CD14-positive monocyte (primary cell): ENCODE measurements at regions not wholly inside any gene's neighbourhood (a gene's known extent, or its start where the extent isn't known, plus 50 kb on each side); places are given as distances from the start of the nearest gene placed in this dataset.

Experiments used
- DNase-seq, 3 donors: peaks; one replicate each; pipeline ENCODE4 v3.0.0-alpha.2; 2011 to 2022
- H2AFZ ChIP-seq: 2 replicates; pipeline ENCODE4 v1.6.0; 2012; ENCODE audit warnings: mild to moderate bottlenecking, low read depth, low read length, inconsistent platforms; ENCODE audit not compliant: insufficient read depth, poor library complexity, severe bottlenecking
- H3K27ac ChIP-seq, 2 donors: 1 replicate in 1 of 2; 2 replicates in 1 of 2; pipeline ENCODE4 v1.5.1; 2012 to 2013; ENCODE audit warnings: low read length in 2 of 2, control low read depth in 1 of 2, inconsistent platforms in 1 of 2, low read depth in 1 of 2, mild to moderate bottlenecking in 1 of 2
- H3K27me3 ChIP-seq, 2 donors: one replicate each; pipeline versions ENCODE4 v1.6.0 to v1.6.1; 2011 to 2013; ENCODE audit warnings: low read length in 2 of 2; ENCODE audit not compliant: control insufficient read depth in 2 of 2, insufficient read depth in 2 of 2
- H3K36me3 ChIP-seq, 2 donors: replicated peaks in 1 of 2; 1 replicate in 1 of 2; 2 replicates in 1 of 2; pipeline versions ENCODE4 v1.5.1 to v1.6.1; 2012 to 2013; ENCODE audit warnings: low read length in 2 of 2, control low read depth in 1 of 2, inconsistent platforms in 1 of 2, mild to moderate bottlenecking in 1 of 2; ENCODE audit not compliant: insufficient read depth in 2 of 2, control insufficient read depth in 1 of 2
- H3K4me1 ChIP-seq, 2 donors: 1 replicate in 1 of 2; 2 replicates in 1 of 2; pipeline versions ENCODE4 v1.5.1 to v1.6.1; 2012 to 2013; ENCODE audit warnings: low read length in 2 of 2, control low read depth in 1 of 2, inconsistent platforms in 1 of 2, mild to moderate bottlenecking in 1 of 2, moderate library complexity in 1 of 2; ENCODE audit not compliant: insufficient read depth in 2 of 2, control insufficient read depth in 1 of 2
- H3K4me2 ChIP-seq: replicated peaks from 2 replicates; pipeline ENCODE3; 2012; ENCODE audit warnings: low read length, moderate library complexity, mild to moderate bottlenecking; ENCODE audit not compliant: poor library complexity, severe bottlenecking; ENCODE audit errors: extremely low read depth
- H3K4me3 ChIP-seq, 3 experiments: fragments of 200-600 bp in 1 of 3; sonication (generic) in 1 of 3; replicated peaks in 1 of 3; 1 replicate in 2 of 3; 2 replicates in 1 of 3; pipeline ENCODE4 v1.5.1; 2011 to 2013; ENCODE audit warnings: low read length in 3 of 3, mild to moderate bottlenecking in 3 of 3, control low read depth in 2 of 3, low read depth in 2 of 3, inconsistent platforms in 1 of 3, moderate library complexity in 1 of 3
- H3K79me2 ChIP-seq: 2 replicates; pipeline ENCODE4 v1.6.0; 2012; ENCODE audit warnings: mild to moderate bottlenecking, control low read depth, inconsistent platforms, low read length, moderate library complexity; ENCODE audit not compliant: insufficient read depth
- H3K9ac ChIP-seq: 2 replicates; pipeline ENCODE4 v1.6.0; 2017; ENCODE audit warnings: low read length, mild to moderate bottlenecking; ENCODE audit not compliant: insufficient read depth, poor library complexity, severe bottlenecking
- H3K9me3 ChIP-seq, 2 donors: replicated peaks in 1 of 2; 1 replicate in 1 of 2; 2 replicates in 1 of 2; pipeline versions ENCODE4 v1.5.1 to v1.6.1; 2012 to 2013; ENCODE audit warnings: low read length in 2 of 2, control low read depth in 1 of 2; ENCODE audit not compliant: control insufficient read depth in 1 of 2, insufficient read depth in 1 of 2
- H4K20me1 ChIP-seq: 2 replicates; pipeline ENCODE4 v1.6.0; 2012; ENCODE audit warnings: mild to moderate bottlenecking, low read length, control low read depth, moderate library complexity; ENCODE audit not compliant: insufficient read depth
- H3K27ac Mint-ChIP-seq, 7 donors: one replicate each; pipeline ENCODE4 v1.8.0; 2020; ENCODE audit warnings: mild to moderate bottlenecking in 7 of 7, mixed read lengths in 7 of 7, moderate library complexity in 6 of 7, inconsistent platforms in 2 of 7
- H3K27me3 Mint-ChIP-seq, 3 donors: one replicate each; pipeline ENCODE4 v1.8.0; 2021 to 2022; ENCODE audit warnings: low read depth in 3 of 3, mild to moderate bottlenecking in 3 of 3, mixed read lengths in 3 of 3, moderate library complexity in 3 of 3, inconsistent platforms in 1 of 3
- H3K36me3 Mint-ChIP-seq, 2 donors: one replicate each; pipeline ENCODE4 v1.8.0; 2020; ENCODE audit warnings: mixed read lengths in 2 of 2, inconsistent platforms in 1 of 2, mild to moderate bottlenecking in 1 of 2
- H3K4me1 Mint-ChIP-seq: one replicate; pipeline ENCODE4 v1.8.0; 2020; ENCODE audit warnings: mild to moderate bottlenecking, mixed read lengths
- H3K4me3 Mint-ChIP-seq, 2 donors: one replicate each; pipeline ENCODE4 v1.8.0; 2020; ENCODE audit warnings: mild to moderate bottlenecking in 2 of 2, mixed read lengths in 2 of 2, moderate library complexity in 1 of 2
- H3K9me3 Mint-ChIP-seq, 7 donors: one replicate each; pipeline ENCODE4 v1.8.0; 2020 to 2022; ENCODE audit warnings: mixed read lengths in 7 of 7, mild to moderate bottlenecking in 6 of 7, moderate library complexity in 6 of 7, inconsistent platforms in 2 of 7
- CTCF ChIP-seq: fragments of 200-600 bp; IDR thresholded peaks from one replicate; pipeline ENCODE4 v1.8.0; 2022; ENCODE audit warnings: antibody characterized with exemption, mild to moderate bottlenecking
- WGBS: methylation state at CpG from one replicate; pipeline ENCODE4 v1.1.5; 2013; ENCODE audit warnings: missing lambda C conversion rate; ENCODE audit not compliant: insufficient coverage; 5-methylcytosine and 5-hydroxymethylcytosine counted together
- intact Hi-C, 2 donors: fragments of 100-400 bp; cut with micrococcal nuclease; formaldehyde crosslinking; loops; one replicate each; pipeline versions ENCODE4 v1.15.0 to v1.15.1; 2023

GRCh38 chr2:236400594-236401360, 136.6 kb upstream of the ASB18 start:
- H3K27ac ChIP-seq: no peak overlapping the region
- Mint-ChIP-seq H3K27ac (peak overlapping the region in 1 of 7 donors; percentile 50), H3K9me3 (peaks cover 0 to 3% (median 0%) of the 10 kb centered on the region in 7 donors), H3K4me3 (no peak overlapping the region), H3K36me3 (no peaks in the 10 kb centered on the region), H3K4me1 (no peaks in the 10 kb centered on the region), H3K27me3 (peaks cover 0 to 3% (median 0%) of the 10 kb centered on the region in 3 donors)
- no peaks in the 10 kb centered on the region for H3K79me2 ChIP-seq
- no peaks in the 10 kb centered on the region for H3K27me3 ChIP-seq
- no peak overlapping the region for H3K4me3 ChIP-seq
- H2AFZ ChIP-seq: no peak overlapping the region
- H3K9me3 ChIP-seq: no peaks in the 10 kb centered on the region
- no peaks in the 10 kb centered on the region for H3K4me1 ChIP-seq
- H3K36me3 ChIP-seq: no peaks in the 10 kb centered on the region
- no peak for TF ChIP-seq CTCF
- H3K9ac ChIP-seq: no peak overlapping the region
- 89% methylated on average over 19 of the region's 20 CpGs for WGBS
- no peak overlapping the region for H3K4me2 ChIP-seq
- no peak for DNase-seq
- no peaks in the 10 kb centered on the region for H4K20me1 ChIP-seq
- intact Hi-C loops: no loop called here

GRCh38 chr2:236402033-236402790, 138.0 kb upstream of the ASB18 start:
- Histone ChIP-seq H3K9ac (no peak overlapping the region), H2AFZ (no peak overlapping the region), H3K27me3 (no peaks in the 10 kb centered on the region), H3K4me3 (no peak overlapping the region), H3K79me2 (no peaks in the 10 kb centered on the region), H4K20me1 (no peaks in the 10 kb centered on the region), H3K36me3 (no peaks in the 10 kb centered on the region), H3K9me3 (no peaks in the 10 kb centered on the region), H3K4me2 (no peak overlapping the region), H3K27ac (no peak overlapping the region), H3K4me1 (no peaks in the 10 kb centered on the region)
- no peak for TF ChIP-seq CTCF
- WGBS: 91% methylated on average over 7 of the region's 12 CpGs
- intact Hi-C loops: no loop called here
- Mint-ChIP-seq H3K27ac (no peak overlapping the region), H3K9me3 (peaks cover 0 to 3% (median 0%) of the 10 kb centered on the region in 7 donors), H3K4me1 (no peaks in the 10 kb centered on the region), H3K27me3 (peaks cover 0 to 3% (median 2%) of the 10 kb centered on the region in 3 donors), H3K36me3 (no peaks in the 10 kb centered on the region), H3K4me3 (no peak overlapping the region)
- no peak for DNase-seq
